ENCODE measurements at regions not wholly inside any gene's neighbourhood (a gene's known extent, or its start where the extent isn't known, plus 50 kb on each side); places are given as distances from the start of the nearest gene placed in this dataset.

DNA sequence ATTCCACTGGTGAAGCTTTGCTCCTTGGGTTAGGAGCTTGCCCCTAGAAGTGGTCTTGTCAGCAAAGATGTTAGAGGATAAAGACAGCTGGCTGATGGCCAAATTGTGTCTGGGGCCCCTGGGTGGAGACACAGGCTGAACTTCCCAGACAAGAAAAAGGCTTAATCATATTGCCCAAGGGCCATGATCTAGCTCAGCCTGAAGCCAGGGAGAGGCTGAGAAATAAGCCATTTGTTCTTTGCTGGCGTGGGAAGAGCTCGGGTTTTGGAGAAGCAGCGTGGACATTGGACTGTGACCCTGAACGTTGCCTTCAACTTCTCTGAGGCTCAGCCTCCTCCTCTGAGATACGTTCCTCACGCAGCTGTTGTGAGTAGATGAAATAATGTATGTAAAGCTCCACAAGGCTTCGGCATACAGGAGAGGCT is 153.0 kb downstream of the ZFP36L2 start (continued):
- TF ChIP-seq, protein P1, sequence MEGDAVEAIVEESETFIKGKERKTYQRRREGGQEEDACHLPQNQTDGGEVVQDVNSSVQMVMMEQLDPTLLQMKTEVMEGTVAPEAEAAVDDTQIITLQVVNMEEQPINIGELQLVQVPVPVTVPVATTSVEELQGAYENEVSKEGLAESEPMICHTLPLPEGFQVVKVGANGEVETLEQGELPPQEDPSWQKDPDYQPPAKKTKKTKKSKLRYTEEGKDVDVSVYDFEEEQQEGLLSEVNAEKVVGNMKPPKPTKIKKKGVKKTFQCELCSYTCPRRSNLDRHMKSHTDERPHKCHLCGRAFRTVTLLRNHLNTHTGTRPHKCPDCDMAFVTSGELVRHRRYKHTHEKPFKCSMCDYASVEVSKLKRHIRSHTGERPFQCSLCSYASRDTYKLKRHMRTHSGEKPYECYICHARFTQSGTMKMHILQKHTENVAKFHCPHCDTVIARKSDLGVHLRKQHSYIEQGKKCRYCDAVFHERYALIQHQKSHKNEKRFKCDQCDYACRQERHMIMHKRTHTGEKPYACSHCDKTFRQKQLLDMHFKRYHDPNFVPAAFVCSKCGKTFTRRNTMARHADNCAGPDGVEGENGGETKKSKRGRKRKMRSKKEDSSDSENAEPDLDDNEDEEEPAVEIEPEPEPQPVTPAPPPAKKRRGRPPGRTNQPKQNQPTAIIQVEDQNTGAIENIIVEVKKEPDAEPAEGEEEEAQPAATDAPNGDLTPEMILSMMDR (IDR thresholded peaks at IDR 0.05 in 2 of 3, conservative IDR thresholded peaks at IDR 0.05 in 1 of 3; ENCODE audit: control insufficient read depth in 2 of 3, extremely low read depth in 1 of 3, insufficient read depth in 1 of 3, low read depth in 3 of 3, low read length in 3 of 3), result no peak
- TF ChIP-seq CBX3 (IDR thresholded peaks at IDR 0.05; ENCODE audit: borderline replicate concordance, low read depth) (no peak), SUZ12 (IDR thresholded peaks at IDR 0.05; ENCODE audit: unreplicated experiment) (no peak), CREM (IDR thresholded peaks at IDR 0.05; ENCODE audit: low read depth) (no peak), NFYA (IDR thresholded peaks at IDR 0.05; ENCODE audit: borderline replicate concordance, low read depth, low read length) (no peak)
- TF ChIP-seq, protein P2, sequence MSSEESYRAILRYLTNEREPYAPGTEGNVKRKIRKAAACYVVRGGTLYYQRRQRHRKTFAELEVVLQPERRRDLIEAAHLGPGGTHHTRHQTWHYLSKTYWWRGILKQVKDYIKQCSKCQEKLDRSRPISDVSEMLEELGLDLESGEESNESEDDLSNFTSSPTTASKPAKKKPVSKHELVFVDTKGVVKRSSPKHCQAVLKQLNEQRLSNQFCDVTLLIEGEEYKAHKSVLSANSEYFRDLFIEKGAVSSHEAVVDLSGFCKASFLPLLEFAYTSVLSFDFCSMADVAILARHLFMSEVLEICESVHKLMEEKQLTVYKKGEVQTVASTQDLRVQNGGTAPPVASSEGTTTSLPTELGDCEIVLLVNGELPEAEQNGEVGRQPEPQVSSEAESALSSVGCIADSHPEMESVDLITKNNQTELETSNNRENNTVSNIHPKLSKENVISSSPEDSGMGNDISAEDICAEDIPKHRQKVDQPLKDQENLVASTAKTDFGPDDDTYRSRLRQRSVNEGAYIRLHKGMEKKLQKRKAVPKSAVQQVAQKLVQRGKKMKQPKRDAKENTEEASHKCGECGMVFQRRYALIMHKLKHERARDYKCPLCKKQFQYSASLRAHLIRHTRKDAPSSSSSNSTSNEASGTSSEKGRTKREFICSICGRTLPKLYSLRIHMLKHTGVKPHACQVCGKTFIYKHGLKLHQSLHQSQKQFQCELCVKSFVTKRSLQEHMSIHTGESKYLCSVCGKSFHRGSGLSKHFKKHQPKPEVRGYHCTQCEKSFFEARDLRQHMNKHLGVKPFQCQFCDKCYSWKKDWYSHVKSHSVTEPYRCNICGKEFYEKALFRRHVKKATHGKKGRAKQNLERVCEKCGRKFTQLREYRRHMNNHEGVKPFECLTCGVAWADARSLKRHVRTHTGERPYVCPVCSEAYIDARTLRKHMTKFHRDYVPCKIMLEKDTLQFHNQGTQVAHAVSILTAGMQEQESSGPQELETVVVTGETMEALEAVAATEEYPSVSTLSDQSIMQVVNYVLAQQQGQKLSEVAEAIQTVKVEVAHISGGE (CRISPR knock-in tag; IDR thresholded peaks at IDR 0.05), result no peak
